Type B pancreatic cell (in vitro differentiated cells): ENCODE measurements at regions not wholly inside any gene's neighbourhood (a gene's known extent, or its start where the extent isn't known, plus 50 kb on each side); places are given as distances from the start of the nearest gene placed in this dataset.

Experiments used
- DNase-seq: peaks from one replicate; pipeline ENCODE4 v3.0.0; 2021; ENCODE audit warnings: mixed read lengths; ENCODE audit not compliant: unreplicated experiment; ENCODE audit errors: extremely low spot score
- H3K27ac Mint-ChIP-seq: 2 replicates; pipeline ENCODE4 v1.8.0; 2021; ENCODE audit warnings: mild to moderate bottlenecking, mixed read lengths
- H3K27me3 Mint-ChIP-seq: 2 replicates; pipeline ENCODE4 v1.8.0; 2021; ENCODE audit warnings: mixed read lengths
- H3K36me3 Mint-ChIP-seq: 2 replicates; pipeline ENCODE4 v1.8.0; 2021; ENCODE audit warnings: mixed read lengths
- H3K4me1 Mint-ChIP-seq: one replicate; pipeline ENCODE4 v1.8.0; 2021; ENCODE audit warnings: mixed read lengths; ENCODE audit not compliant: unreplicated experiment
- H3K4me3 Mint-ChIP-seq: 2 replicates; pipeline ENCODE4 v1.8.0; 2021; ENCODE audit warnings: mild to moderate bottlenecking, mixed read lengths
- H3K9me3 Mint-ChIP-seq: 2 replicates; pipeline ENCODE4 v1.8.0; 2021; ENCODE audit warnings: mixed read lengths
- TF ChIP-seq, protein P1 (sequence below): fragments of 200-600 bp; sonication (generic); conservative IDR thresholded peaks from 2 replicates; pipeline ENCODE4 v1.5.0; 2021; ENCODE audit warnings: antibody characterized with exemption, mild to moderate bottlenecking

DNA sequence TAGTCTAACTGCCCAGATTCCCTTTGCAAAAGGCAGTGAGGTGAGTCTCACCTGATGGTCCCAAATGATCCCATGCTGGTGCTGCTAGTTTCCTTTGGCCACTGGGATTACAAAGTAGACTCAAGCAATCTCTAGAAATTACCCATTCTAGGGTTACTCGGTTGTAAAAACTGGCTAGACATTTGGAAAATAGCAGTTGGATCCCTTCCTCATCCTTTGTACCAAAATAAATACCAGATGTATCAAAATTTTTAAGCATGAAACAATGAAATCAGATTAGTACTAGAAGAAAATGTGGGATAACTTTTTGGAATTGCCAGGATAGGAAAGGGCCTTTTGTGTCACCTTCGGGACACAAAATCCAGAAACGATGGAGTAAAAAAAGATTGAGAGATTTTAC is 112.9 kb upstream of the TOP1 start:
- H3K9me3 Mint-ChIP-seq, result peaks cover 4% of the 10 kb centered on the region
- no peak overlapping the region for H3K4me3 Mint-ChIP-seq
- DNase-seq, result no peak
- no peaks in the 10 kb centered on the region for H3K36me3 Mint-ChIP-seq
- no peaks in the 10 kb centered on the region for H3K4me1 Mint-ChIP-seq
- H3K27ac Mint-ChIP-seq, result no peak overlapping the region
- TF ChIP-seq, protein P1, sequence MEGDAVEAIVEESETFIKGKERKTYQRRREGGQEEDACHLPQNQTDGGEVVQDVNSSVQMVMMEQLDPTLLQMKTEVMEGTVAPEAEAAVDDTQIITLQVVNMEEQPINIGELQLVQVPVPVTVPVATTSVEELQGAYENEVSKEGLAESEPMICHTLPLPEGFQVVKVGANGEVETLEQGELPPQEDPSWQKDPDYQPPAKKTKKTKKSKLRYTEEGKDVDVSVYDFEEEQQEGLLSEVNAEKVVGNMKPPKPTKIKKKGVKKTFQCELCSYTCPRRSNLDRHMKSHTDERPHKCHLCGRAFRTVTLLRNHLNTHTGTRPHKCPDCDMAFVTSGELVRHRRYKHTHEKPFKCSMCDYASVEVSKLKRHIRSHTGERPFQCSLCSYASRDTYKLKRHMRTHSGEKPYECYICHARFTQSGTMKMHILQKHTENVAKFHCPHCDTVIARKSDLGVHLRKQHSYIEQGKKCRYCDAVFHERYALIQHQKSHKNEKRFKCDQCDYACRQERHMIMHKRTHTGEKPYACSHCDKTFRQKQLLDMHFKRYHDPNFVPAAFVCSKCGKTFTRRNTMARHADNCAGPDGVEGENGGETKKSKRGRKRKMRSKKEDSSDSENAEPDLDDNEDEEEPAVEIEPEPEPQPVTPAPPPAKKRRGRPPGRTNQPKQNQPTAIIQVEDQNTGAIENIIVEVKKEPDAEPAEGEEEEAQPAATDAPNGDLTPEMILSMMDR, result no peak
- H3K27me3 Mint-ChIP-seq, result peaks cover 2% of the 10 kb centered on the region

DNA sequence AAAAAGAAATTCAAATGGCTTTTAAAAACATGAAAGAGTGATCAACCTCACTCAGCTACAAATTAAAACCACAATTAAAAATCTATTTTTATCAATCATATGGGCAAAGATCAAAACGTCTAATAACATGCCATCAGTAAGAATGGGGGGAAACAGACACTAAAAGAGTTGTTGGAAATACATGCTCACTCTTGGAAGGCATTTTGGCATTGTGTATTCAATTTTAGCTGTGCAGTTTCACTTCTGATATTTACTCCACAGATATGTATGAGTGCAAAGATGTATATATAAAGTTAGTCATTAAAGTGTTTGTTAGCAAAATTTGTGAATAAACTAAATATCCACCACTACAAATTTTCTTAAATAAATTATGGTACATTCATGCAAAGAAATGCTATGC is 112.3 kb upstream of the TOP1 start:
- TF ChIP-seq, protein P1, result no peak
- peaks cover 2% of the 10 kb centered on the region for H3K27me3 Mint-ChIP-seq
- no peak overlapping the region for H3K27ac Mint-ChIP-seq
- no peak for DNase-seq
- H3K9me3 Mint-ChIP-seq, result peaks cover 4% of the 10 kb centered on the region
- H3K36me3 Mint-ChIP-seq, result no peaks in the 10 kb centered on the region
- no peak overlapping the region for H3K4me3 Mint-ChIP-seq
- no peaks in the 10 kb centered on the region for H3K4me1 Mint-ChIP-seq

DNA sequence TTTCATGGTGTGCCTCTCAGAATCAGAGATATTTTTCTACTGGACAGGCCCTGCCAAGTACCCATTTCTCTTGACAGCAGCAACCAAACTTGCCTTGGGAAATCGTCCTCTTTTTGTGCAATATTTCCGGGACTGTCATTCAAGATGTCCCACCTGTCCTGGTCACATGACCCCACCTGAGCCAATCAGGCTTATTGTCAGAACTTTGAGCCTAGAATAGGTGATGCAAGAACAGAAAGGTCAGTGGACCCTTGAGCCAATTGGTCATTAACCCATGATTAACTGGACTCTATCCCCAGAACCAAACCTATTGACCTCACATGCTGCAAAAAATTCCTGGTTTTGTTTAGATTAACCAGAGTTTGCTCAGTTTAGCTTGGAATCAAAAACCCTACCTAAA is 108.3 kb upstream of the TOP1 start:
- Mint-ChIP-seq H3K27ac (no peak overlapping the region), H3K27me3 (no peaks in the 10 kb centered on the region)

DNA sequence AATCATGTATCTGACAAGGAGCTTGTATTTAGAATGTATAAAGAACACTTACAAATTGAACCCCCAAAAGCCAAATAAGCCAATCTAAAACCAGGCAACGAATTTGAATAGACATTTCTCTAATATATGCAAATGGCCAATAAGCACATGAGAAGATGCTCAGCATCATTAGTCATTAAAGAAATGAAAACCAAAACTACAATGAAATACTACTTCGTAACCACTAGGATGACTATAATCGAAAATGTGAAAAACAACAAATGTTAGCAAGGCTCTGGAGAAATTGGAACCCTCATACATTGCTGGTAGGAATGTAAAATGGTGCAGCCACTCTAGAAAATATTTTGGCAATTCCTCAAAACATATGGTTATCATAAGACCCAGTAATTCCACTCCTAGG is 105.8 kb upstream of the TOP1 start:
- DNase-seq, result no peak
- no peaks in the 10 kb centered on the region for H3K36me3 Mint-ChIP-seq
- TF ChIP-seq, protein P1, result no peak

More for the DNA sequence above, 108.3 kb upstream of the TOP1 start:
- TF ChIP-seq, protein P1, result no peak
- Mint-ChIP-seq H3K36me3 (no peaks in the 10 kb centered on the region), H3K4me1 (no peaks in the 10 kb centered on the region), H3K4me3 (no peak overlapping the region), H3K9me3 (peaks cover 4% of the 10 kb centered on the region)
- no peak for DNase-seq

DNA sequence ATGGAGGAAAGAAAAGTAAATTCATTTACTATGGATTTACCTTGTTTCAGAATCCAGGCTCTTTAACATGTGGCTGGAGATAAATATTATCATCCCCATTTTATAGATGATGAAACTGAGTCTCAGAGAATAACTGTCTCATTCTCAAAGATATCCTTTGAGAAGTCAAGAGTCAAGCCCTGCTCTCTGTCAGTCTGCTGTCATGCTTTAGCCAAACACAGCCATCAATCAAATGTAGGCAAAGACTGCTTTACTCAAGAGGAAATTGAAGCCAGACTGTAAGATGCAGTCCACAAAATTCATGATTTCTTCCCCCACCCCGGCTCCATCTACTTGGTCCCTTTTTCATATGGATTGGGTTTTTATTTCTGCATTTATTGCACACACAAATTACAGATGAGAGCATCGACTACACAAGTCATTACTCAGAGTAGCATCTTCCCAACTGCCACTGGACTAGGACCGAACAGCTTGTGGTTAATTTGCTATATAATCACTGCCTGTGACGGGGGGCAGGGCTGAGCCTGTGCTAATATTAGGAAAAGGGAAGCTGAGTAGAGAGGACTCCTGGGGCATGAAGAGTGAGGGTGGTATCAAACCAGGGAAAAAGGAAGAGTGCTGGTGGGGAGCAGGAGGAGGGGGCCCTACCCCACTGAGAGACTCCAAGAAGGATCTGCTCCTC is 102.7 kb upstream of the TOP1 start:
- H3K27me3 Mint-ChIP-seq, result peaks cover 5% of the 10 kb centered on the region
- no peak overlapping the region for H3K27ac Mint-ChIP-seq
- no peak for DNase-seq
- H3K4me1 Mint-ChIP-seq, result peaks cover 6% of the 10 kb centered on the region
- H3K36me3 Mint-ChIP-seq, result no peaks in the 10 kb centered on the region
- H3K9me3 Mint-ChIP-seq, result no peaks in the 10 kb centered on the region
- H3K4me3 Mint-ChIP-seq, result no peak overlapping the region
- TF ChIP-seq, protein P1, result no peak

More for the DNA sequence above, 105.8 kb upstream of the TOP1 start:
- H3K27ac Mint-ChIP-seq, result no peak overlapping the region
- H3K4me1 Mint-ChIP-seq, result peaks cover 6% of the 10 kb centered on the region
- H3K27me3 Mint-ChIP-seq, result no peaks in the 10 kb centered on the region
- H3K9me3 Mint-ChIP-seq, result no peaks in the 10 kb centered on the region
- H3K4me3 Mint-ChIP-seq, result no peak overlapping the region
